CD4-positive, alpha-beta T cell (primary cell): ENCODE measurements at regions not wholly inside any gene's neighbourhood (a gene's known extent, or its start where the extent isn't known, plus 50 kb on each side); places are given as distances from the start of the nearest gene placed in this dataset.

Experiments
- ATAC-seq: fragments of 200-7000 bp; cut with Tn5 transposase; one replicate; pipeline ENCODE4 v1.10.0; 2022; ENCODE audit warnings: mild to moderate bottlenecking; ENCODE audit not compliant: poor library complexity
- CTCF ChIA-PET: fragments of 350-600 bp; sonication (Branson Sonifier 250); formaldehyde crosslinking; loops from one replicate; lab custom pipeline; 2021; ENCODE audit warnings: antibody characterized with exemption, inconsistent platforms; lab: Charles Lee
- POLR2A ChIA-PET: fragments of 350-600 bp; sonication (Branson Sonifier 250); formaldehyde crosslinking; loops from one replicate; lab custom pipeline; 2021; ENCODE audit warnings: antibody characterized with exemption, inconsistent platforms; lab: Charles Lee
- DNase-seq, 14 experiments: peaks; one replicate each; pipeline ENCODE4 v3.0.0-alpha.2; 2013 to 2020; ENCODE audit warnings: mixed read lengths in 2 of 14
- H3K27ac ChIP-seq, 2 donors: one replicate each; pipeline versions ENCODE4 v1.5.1 to v1.7.0; 2013; ENCODE audit warnings: low read length in 2 of 2, low read depth in 1 of 2, mild to moderate bottlenecking in 1 of 2
- H3K27me3 ChIP-seq, 2 experiments: 1 replicate in 1 of 2; 2 replicates in 1 of 2; pipeline versions ENCODE4 v1.6.1 to v1.7.0; 2013; ENCODE audit warnings: low read length in 2 of 2, control low read depth in 1 of 2, mild to moderate bottlenecking in 1 of 2, moderate library complexity in 1 of 2; ENCODE audit not compliant: insufficient read depth in 2 of 2, control insufficient read depth in 1 of 2
- H3K36me3 ChIP-seq: one replicate; pipeline ENCODE4 v1.6.1; 2013; ENCODE audit warnings: low read length, control low read depth; ENCODE audit not compliant: insufficient read depth
- H3K4me1 ChIP-seq: one replicate; pipeline ENCODE4 v1.6.1; 2013; ENCODE audit warnings: low read length, control low read depth; ENCODE audit not compliant: insufficient read depth
- H3K4me3 ChIP-seq: one replicate; pipeline ENCODE4 v1.5.1; 2013; ENCODE audit warnings: mild to moderate bottlenecking, low read length, moderate library complexity
- H3K9me3 ChIP-seq, 2 experiments: 1 replicate in 1 of 2; 2 replicates in 1 of 2; pipeline versions ENCODE4 v1.6.1 to v1.7.0; 2013; ENCODE audit warnings: low read length in 2 of 2, mild to moderate bottlenecking in 2 of 2, control low read depth in 1 of 2, moderate library complexity in 1 of 2; ENCODE audit not compliant: control insufficient read depth in 1 of 2, insufficient read depth in 1 of 2
- H3K27ac Mint-ChIP-seq: one replicate; pipeline ENCODE4 v1.8.0; 2020; ENCODE audit warnings: mixed read lengths
- H3K27me3 Mint-ChIP-seq: one replicate; pipeline ENCODE4 v1.8.0; 2021; ENCODE audit warnings: mixed read lengths
- H3K36me3 Mint-ChIP-seq: one replicate; pipeline ENCODE4 v1.8.0; 2021; ENCODE audit warnings: low read depth, mixed read lengths
- H3K4me1 Mint-ChIP-seq: one replicate; pipeline ENCODE4 v1.8.0; 2021; ENCODE audit warnings: low read depth, mixed read lengths
- H3K4me3 Mint-ChIP-seq: one replicate; pipeline ENCODE4 v1.8.0; 2020; ENCODE audit warnings: mild to moderate bottlenecking, mixed read lengths
- H3K9me3 Mint-ChIP-seq: one replicate; pipeline ENCODE4 v1.8.0; 2020; ENCODE audit warnings: mixed read lengths
- intact Hi-C, 2 experiments: fragments of 100-400 bp; cut with DNase I in 1 of 2; cut with micrococcal nuclease in 1 of 2; formaldehyde crosslinking; loops; one replicate each; pipeline versions ENCODE4 v1.15.1 to v1.9.0; 2023 to 2025; cut with DNase I, micrococcal nuclease
- TF ChIP-seq, protein P1 (sequence below): fragments of 200-600 bp; IDR thresholded peaks from one replicate; pipeline ENCODE4 v1.8.0; 2022; ENCODE audit warnings: antibody characterized with exemption, mild to moderate bottlenecking

DNA sequence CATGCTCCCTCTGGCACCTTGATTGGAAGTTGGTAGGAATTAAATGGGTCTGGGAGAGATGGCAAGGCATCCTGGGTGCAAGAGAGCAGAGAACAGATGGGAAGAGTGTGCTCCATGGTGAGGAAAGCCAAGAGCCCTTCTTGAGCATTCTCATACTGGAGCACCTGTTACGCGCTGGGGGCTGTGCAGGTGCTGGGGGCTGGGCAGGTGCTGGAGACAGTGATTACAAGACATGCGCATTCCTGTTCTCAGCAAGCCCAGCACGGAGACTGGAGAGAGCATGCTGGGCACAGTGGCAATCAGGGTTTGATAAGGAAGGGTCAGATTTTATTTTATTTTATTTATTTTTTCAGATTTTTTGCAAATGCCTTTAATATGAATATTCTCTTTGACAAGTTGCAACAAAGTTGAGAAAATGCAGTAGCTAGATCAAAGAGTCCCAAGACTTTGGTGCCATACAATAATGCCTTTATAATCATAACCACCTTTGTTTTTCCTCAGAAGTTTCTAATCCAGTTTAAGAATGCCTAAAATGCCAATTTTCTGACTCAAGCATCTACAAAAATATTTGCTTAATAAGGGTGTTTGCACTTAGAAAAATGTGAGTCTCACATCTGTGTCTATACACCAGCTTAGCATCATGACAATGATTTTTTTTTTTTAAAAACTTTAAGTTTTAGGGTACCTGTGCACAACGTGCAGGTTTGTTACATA, 193.3 kb downstream of the RNF152 start:
- ATAC-seq, result no peak
- Mint-ChIP-seq H3K4me3 (no peak overlapping the region), H3K4me1 (no peaks in the 10 kb centered on the region), H3K27ac (no peak overlapping the region), H3K36me3 (no peaks in the 10 kb centered on the region), H3K27me3 (peaks cover 5% of the 10 kb centered on the region), H3K9me3 (no peaks in the 10 kb centered on the region)
- CTCF ChIA-PET, result no interaction called here
- H3K9me3 ChIP-seq, result peaks cover 0 to 7% of the 10 kb centered on the region in 2 experiments
- DNase-seq, result no peak
- H3K4me1 ChIP-seq, result no peaks in the 10 kb centered on the region
- POLR2A ChIA-PET, result no interaction called here
- peaks cover 0 to 3% of the 10 kb centered on the region in 2 experiments for H3K27me3 ChIP-seq
- H3K36me3 ChIP-seq, result no peaks in the 10 kb centered on the region
- TF ChIP-seq, protein P1, sequence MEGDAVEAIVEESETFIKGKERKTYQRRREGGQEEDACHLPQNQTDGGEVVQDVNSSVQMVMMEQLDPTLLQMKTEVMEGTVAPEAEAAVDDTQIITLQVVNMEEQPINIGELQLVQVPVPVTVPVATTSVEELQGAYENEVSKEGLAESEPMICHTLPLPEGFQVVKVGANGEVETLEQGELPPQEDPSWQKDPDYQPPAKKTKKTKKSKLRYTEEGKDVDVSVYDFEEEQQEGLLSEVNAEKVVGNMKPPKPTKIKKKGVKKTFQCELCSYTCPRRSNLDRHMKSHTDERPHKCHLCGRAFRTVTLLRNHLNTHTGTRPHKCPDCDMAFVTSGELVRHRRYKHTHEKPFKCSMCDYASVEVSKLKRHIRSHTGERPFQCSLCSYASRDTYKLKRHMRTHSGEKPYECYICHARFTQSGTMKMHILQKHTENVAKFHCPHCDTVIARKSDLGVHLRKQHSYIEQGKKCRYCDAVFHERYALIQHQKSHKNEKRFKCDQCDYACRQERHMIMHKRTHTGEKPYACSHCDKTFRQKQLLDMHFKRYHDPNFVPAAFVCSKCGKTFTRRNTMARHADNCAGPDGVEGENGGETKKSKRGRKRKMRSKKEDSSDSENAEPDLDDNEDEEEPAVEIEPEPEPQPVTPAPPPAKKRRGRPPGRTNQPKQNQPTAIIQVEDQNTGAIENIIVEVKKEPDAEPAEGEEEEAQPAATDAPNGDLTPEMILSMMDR, result no peak
- H3K27ac ChIP-seq, result no peak overlapping the region
- intact Hi-C loops, result no loop called here
- H3K4me3 ChIP-seq, result no peak overlapping the region

DNA sequence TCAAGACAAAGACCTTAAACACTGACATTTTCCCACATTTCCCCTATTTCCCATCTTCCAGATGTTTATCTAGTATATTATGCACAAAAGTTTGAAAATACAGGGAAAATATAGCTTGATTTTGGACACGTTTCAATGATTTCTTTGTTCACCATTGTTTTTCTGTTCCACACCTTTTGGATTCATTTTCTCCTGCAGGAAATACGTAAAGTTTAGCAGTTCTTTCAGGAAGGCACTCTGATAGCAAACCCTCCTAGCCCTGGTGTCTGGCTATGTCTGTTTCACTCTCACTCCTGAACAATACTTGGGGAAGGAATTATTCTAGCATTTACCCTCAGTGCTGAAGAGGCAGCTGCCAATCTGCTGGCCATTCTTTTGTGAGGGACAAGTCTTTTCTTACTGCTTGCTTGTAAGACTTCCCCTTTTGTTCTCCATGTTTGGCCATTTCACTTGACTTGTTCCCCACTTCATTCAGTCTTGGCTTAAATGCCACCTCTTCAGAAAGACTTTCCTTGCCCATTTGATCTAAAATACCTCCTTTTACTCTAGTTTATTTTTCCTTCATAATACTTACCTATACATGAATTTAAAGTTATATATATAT, 195.4 kb downstream of the RNF152 start:
- ChIA-PET POLR2A (no interaction called here), CTCF (no interaction called here)
- Histone ChIP-seq H3K27me3 (peaks cover 0 to 3% of the 10 kb centered on the region in 2 experiments), H3K9me3 (peaks cover 0 to 7% of the 10 kb centered on the region in 2 experiments), H3K27ac (no peak overlapping the region), H3K36me3 (no peaks in the 10 kb centered on the region), H3K4me1 (no peaks in the 10 kb centered on the region), H3K4me3 (no peak overlapping the region)
- DNase-seq (no peak), ATAC-seq (no peak)
- Mint-ChIP-seq H3K36me3 (no peaks in the 10 kb centered on the region), H3K9me3 (no peaks in the 10 kb centered on the region), H3K27me3 (peaks cover 5% of the 10 kb centered on the region), H3K4me1 (no peaks in the 10 kb centered on the region), H3K27ac (no peak overlapping the region), H3K4me3 (no peak overlapping the region)
- intact Hi-C loops, result no loop called here
- TF ChIP-seq, protein P1, result no peak

DNA sequence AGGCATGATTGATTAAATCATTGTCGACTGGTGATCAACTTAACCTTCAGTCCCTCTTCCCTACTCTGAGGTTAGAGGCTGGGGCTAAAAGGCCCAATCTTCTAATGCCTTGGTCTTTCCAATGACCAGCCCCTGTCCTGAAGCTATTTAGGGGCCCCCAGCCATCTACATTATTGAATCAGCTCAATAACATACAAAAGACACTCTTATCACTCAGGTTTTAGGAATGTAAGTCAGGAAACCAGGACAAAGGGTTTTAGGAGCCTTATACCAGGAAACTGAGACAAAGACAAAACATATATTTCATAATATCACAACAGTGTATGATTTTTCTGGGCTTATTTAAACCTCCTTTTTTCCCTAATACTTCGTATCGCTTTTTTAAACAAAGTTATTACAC, 198.6 kb downstream of the RNF152 start:
- TF ChIP-seq, protein P1, result no peak
- H3K9me3 Mint-ChIP-seq, result no peaks in the 10 kb centered on the region
- no peaks in the 10 kb centered on the region for H3K36me3 ChIP-seq
- H3K27ac ChIP-seq, result no peak overlapping the region
- DNase-seq (no peak), ATAC-seq (no peak)
- H3K4me3 ChIP-seq, result no peak overlapping the region
- H3K4me1 Mint-ChIP-seq, result no peaks in the 10 kb centered on the region
- no peak overlapping the region for H3K27ac Mint-ChIP-seq
- peaks cover 0 to 4% of the 10 kb centered on the region in 2 experiments for H3K9me3 ChIP-seq
- H3K27me3 Mint-ChIP-seq, result peaks cover 10% of the 10 kb centered on the region
- H3K4me1 ChIP-seq, result no peaks in the 10 kb centered on the region
- POLR2A ChIA-PET, result no interaction called here
- intact Hi-C loops, result no loop called here
- no peak overlapping the region for H3K4me3 Mint-ChIP-seq
- H3K27me3 ChIP-seq, result peaks cover 0 to 3% of the 10 kb centered on the region in 2 experiments
- H3K36me3 Mint-ChIP-seq, result no peaks in the 10 kb centered on the region
- CTCF ChIA-PET, result no interaction called here
